HG02642 (cell line): ENCODE measurements at regions not wholly inside any gene's neighbourhood (a gene's known extent, or its start where the extent isn't known, plus 50 kb on each side); places are given as distances from the start of the nearest gene placed in this dataset.
"Not testable (repeated sequence)": the region's sequence is repeated elsewhere in the genome, so short reads cannot be mapped to it uniquely, and the experiment has no call there.

Source experiments
- ATAC-seq: cut with Tn5 transposase; IDR thresholded peaks from one replicate; pipeline ENCODE4 v1.9.1; 2021; ENCODE audit warnings: mild to moderate bottlenecking; ENCODE audit not compliant: unreplicated experiment, poor library complexity

DNA sequence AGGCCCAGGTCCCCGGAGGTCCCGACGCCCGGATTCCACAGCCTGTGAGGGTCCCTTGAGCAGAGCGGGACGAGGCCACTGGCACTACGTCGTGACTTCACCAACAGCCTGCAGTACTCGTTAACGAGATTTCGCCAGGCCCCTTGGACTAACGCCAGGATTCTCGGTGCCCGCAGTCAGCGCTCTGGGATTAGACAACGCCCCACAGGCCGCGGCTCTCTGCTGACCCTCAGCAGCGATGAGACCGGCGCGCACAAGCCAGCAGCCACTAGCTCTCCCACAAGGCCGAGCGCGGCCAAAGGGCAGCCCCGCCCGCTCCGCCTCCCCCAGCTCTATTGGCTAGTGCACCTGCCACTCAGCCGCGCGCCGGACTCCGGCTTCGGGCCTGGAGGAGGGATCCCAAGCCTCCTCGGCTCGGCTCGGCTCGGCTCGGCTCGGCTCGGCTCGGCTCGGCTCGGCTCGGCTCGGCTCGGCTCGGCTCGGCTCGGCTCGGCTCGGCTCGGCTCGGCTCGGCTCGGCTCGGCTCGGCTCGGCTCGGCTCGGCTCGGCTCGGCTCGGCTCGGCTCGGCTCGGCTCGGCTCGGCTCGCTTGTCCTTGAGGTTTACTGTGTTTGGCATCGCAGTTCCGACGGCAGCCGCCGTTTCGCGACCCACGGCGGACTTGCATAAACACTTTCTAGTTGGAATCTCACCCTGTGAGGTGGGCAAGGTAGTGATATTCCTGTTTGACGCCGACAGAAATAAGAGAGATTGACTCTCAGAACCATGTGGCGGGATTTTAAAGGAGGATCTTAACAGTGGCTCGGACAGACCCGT, 231.7 kb upstream of the SERP2 start:
- peak; percentile 100 for ATAC-seq

DNA sequence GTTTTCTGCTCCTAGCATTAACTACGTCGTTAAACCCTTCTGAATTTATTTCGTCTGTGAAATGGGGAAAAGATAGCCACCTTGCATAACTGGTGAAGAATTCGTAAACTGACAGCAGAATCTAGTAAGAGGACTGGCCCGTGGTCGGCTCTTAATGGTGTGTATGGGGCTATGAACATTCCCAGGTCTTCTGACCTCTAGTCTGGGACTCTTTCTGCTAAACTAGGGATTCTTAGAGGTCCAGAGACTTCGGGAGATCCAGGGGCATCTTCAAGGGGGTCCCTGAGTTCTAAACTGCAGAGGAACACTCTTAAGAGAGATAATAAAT, 231.1 kb upstream of the SERP2 start:
- ATAC-seq, result no peak

DNA sequence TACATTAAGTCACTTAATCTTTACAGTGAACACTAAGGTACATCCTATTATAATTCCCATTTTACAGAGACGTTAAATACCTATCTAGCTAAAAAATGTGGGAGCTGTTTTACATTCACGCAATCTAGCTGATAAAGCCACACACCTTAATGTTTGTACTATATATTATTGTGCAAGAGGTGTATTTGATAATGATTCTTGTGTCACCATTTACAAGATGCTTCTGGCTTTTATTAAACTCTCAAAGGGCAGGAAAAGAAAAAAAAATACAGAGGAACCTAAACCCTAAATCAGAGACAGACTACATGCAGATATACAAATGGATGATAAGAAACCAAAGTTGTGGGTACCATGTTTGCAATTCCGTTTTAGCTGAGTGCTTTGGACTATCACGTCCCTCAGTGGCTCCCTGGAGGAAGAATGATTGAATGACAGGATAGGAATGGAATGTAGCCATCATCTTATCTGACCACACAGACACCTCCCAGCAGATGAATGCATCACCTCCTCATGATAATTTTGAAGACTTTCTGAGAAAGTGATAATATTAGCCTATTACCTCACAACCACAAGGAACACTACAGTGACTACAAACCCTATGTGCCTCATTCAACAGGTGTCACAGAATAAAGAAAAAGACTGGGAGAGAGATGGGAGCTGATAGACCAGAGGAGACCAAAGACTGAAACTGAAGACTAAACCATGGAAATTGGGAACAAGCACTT, 230.5 kb upstream of the SERP2 start:
- no peak for ATAC-seq

DNA sequence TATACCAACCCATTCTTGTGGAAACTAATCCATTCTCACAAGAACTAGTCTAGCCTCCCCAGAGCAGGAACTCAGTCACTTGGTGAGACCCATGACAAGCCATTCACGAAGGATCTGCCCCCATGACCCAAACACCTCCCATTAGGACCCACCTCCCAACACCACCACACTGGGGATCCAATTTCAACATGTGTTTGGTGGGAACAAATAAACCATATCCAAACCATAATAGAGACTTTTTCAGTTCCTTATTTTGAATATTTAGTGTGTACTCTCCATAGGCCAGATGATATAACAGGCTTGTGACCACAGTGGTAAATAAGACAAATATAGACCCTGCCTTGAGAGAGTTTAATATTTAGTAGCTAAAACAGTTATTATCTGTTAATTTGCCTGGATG, 227.5 kb upstream of the SERP2 start:
- ATAC-seq, result no peak

DNA sequence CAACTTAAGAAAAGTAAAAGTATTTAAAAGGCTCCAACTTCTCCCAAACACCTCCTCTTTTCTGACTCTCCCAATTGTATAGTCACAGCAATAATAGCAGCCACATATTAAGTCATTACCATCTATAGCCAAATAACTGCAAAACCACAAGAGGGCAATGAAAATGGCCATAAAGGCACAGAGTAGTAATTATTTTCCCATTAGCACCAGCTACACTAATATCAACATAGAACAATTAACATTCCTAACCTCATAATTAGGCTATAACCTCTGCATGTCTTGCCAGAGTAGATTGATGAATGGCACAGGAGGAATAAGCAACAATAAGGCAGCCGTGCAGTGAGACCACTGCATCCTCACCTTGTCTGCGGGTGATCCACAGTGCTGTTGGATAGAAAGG, 226.4 kb upstream of the SERP2 start:
- no peak for ATAC-seq

DNA sequence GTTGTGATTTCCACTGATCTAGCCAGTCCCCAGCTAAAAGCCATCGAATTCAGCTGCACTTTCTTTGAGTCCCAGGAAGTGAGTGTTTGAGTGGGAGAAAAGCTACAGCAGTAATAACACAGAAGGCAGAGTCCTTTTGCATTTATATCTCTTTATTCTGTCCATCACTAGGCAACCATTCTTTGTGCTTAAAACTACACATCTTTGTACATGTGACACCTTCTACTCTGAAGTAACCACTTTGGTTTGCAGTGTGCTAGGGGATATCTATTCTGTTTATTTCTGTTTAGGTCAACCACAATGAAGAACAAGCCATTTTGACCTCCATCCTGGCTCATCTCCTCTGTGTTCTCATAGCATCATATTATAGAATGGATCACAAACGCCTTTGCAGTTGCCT, 226.0 kb upstream of the SERP2 start:
- no peak for ATAC-seq

DNA sequence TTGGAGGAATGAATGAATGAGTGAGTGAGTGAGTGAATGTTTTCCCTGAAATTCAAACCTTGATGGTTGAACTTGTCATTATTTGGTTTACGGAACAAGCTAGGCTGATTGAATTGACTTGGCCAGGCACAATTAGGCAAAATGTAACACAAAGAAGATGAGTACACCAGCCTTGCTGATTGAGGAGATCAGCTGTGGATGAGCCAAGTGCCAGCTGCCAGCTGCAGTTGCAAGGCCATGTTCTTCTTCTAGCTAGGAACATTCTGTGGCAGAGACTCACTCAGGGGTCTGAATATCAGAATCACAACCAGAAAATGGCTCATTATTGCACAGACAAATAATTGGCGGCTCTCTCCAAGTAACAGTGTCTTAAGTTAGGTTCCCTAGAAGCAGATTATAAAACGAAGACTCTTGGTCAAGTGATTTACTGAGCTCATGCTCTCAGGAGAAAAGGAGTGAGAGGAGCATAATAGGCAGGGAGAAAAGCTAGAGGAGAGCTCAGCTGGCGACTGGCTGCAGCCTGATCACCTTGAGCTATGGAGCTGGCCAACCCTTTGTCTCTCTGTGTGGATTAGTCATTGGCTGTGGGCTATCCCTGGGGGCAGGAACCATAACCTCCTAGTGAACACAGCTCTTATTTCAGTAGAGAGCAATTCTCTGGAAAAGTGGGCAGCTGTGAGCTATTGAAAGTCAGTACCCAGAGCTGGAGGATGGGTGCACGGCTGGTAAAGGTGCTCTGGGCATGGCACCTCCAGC, 225.3 kb upstream of the SERP2 start:
- ATAC-seq, result no peak

DNA sequence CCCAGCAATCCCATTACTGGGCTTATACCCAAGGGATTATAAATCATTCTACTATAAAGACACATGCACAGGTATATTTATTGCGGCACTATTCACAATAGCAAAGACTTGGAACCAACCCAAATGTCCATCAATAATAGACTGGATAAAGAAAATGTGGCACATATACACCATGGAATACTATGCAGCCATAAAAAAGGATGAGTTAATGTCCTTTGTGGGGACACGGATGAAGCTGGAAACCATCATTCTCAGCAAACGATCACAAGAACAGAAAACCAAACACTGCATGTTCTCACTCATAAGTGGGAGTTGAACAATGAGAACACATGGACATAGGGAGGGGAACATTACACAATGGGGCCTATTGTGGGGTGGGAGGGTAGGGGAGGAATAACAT, 224.4 kb upstream of the SERP2 start:
- ATAC-seq, result not testable (repeated sequence)

DNA sequence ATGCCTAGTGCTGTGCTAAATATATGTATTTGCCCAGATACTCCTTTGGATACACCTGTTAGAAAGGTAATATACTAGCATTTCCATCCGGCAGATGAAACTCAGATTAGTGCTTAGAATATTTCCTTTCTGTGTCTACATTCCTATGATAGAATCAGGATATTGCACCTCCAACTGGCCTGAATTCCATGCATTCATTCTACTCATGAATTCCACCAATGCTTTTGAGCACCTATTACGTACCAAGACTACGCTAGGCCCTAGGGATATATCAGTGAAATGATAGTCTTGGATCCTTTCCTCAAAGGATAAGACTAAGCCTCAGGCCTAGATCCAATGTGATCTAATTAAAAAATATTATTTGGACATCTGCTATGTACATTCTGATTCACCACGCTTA, 223.8 kb upstream of the SERP2 start:
- ATAC-seq, result no peak

DNA sequence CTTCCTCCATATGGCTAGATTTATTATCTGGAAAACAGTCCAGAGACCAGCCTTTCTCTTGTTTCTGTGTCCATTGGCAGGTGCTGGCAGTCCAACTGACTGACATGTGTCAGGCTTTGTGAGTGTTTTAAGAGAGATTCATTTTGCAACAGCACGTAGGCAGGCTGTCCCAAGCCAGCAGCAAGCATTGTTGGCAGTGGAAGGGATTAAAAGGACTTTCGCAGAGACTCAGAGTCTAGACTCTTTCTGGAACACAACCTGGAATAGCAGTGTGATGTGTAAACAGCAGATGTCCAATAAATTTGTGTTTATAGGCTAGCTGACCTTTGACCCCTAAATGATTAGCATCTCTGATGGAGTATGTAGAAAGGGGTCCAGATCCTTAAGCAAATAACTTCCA, 222.2 kb upstream of the SERP2 start:
- no peak for ATAC-seq

DNA sequence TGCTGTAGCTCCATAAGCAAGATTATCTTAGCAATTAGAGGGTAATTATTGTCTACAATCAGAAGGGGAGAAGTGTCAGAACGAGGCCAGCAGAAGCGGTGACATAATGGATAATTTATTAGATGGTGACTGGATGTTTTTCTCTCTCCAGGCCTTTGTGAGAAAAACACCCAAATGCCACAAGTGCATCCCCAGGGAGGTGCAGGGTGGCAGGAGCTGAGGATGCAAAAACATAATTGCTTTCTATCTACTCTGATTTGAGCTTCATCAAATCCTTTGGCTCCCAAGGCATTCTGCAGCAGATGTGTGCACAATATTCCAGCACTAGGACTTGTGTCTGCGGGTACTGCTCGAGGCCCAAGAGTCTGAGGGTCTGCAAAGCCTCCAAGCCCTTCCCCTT, 220.1 kb upstream of the SERP2 start:
- ATAC-seq, result no peak

DNA sequence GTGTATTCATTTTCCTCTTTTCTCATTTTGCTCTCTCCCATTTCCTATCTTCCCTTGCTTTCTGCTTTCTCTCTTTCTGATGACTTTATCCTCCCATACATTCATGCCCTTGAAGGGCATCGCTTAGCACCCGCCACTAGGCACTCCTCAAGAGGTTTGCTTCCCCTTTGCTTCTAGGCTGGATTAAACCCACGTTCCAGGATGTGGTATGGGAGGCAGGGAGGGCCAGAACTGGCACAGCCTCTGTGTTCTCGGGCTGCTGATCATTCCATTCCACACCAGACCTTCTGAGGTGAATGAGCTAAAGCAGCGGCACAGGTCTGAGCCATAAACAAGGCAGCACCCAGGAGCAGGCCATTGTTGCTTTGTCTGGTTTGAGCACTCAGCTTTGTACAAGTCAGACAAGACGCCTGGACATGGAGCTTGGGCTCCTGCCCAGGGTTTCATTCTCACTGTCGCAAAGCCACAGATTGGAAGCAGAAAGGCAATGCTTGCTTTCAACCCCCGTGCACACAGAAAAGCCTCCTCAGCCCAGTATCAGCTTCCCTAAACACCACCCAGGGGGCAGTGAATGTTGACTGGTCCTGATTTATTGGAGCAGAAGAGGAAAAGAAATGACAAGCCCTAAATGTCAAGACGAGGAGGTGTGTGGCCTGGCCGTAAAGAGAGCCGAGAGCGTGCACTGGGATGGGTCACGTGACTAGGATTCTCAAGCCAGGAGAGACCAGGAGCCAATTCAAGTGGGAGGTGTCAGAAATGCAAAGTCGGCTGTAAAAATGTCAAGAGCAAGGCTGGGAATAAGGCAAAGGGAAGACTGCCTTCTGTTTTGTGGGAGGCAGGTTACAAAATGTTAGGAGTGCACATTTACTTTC, 218.0 kb upstream of the SERP2 start:
- no peak for ATAC-seq

DNA sequence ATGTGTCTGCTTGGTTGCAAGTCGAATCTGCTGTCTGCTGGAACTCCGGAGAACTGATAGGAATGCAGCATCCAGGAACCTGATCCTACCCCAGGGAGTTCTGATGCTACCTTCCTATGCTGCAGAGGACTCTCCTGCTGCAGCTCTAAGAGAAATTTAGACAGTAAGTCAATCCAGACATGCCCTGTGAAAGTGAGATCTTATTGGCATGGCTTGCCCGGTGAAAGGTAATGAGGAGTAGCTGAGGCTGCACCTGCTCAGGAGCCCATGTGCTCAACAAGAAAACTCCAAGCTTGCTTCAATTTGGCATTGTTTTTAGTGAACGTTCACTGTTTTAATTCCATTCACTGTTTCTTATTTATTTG, 217.3 kb upstream of the SERP2 start:
- ATAC-seq, result no peak

DNA sequence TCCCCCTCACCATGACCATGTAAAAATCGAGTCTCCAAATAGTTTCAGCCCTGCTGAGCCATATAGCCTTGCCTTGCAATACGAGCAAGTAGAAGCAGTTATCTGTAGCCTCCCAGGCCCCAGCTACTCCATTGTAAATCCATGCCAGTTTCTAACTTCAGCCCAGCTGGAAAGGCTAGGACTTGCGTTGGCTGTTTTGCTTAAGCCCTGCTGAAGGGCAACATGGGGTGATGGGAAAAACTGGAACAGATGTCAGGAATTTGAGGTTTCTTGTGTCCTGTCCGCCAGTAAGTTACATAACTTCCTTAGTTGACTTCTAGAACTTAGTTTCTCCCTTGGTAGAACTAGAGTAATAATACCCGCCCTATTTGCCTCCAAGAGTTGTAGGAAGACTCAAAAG, 216.0 kb upstream of the SERP2 start:
- no peak for ATAC-seq

DNA sequence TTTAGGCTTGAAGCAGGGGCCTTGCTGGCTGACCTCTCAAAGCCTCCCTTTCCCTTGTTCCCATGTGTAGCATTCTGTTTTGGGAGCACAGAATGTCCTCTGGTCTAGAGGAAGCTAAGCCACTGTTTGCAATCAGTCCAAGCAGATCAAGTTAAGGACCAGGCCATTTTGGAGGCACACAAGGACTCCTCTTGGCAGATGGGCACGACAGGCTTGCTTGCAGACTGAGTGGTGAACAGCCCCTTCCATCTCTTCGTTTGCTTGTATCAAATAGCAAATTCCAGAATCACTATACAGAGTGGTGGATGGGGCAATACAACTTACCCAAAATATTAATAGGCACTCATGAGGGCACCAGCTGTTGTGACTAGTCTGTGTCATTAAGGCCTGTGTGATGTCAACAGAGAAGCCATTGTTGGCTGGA, 215.5 kb upstream of the SERP2 start:
- no peak for ATAC-seq

DNA sequence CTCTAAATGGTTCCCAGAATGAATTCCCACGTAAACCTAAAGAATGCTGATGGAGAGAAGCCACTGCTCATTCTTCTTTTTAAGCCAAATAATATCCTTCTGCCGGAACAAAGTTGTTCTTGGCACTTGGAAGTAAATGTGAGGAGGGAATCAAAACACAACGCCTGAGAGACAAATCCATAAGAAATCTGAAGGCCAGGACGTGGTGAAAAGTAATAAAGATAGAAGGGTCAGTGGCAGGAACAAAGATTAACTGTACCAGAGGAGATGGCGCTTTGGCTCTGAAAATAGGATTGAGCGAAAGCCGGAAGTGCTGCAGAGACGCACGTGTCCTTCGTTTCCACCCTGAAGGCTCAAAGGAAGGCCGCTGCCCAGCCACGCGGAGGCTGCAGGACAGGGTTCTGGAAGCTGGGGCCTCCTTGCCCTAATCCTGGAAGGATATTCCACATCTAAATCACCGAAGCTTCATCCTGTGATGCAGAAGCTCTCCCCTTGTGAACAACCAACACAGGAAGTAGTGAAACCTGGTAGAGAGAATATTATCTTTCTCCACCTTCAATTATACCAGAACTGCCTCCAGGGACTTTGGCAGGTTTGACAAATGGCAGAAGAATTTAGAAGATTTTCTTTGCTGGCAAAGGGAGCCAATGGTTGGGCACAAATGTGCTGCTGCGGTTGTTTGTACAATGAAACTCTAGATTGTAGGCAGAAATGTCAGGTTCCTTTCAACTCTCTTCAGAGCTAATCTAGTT, 214.6 kb upstream of the SERP2 start:
- ATAC-seq, result no peak

DNA sequence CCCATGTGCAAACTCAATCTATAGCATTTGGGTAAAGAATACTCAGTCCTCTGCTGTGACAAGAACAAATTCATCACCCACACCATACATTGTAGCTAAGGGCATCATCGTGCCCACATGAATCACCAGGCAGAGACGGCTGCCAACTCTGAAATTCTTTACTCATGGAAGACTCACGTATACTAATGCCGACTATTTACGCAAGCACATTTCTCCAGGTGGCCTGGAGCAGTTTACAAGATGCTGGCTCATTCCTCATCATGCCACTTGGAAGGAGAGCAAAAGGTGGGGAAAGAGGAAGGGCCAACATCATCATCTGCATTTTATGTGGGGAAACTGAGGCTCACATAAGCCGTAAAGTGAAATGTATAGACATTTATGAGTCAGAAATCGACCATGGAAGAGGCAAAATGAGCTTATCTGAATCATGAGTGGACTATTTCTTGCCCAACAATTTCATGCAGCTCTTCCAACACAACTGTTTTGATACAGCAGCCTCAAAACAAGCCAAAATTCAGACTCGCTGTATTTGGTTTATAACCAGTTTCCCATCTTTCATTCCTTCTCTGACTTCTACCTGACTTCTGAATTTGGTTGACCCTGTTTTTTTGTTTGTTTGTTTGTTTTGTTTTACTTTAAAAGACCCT, 213.9 kb upstream of the SERP2 start:
- ATAC-seq, result no peak

DNA sequence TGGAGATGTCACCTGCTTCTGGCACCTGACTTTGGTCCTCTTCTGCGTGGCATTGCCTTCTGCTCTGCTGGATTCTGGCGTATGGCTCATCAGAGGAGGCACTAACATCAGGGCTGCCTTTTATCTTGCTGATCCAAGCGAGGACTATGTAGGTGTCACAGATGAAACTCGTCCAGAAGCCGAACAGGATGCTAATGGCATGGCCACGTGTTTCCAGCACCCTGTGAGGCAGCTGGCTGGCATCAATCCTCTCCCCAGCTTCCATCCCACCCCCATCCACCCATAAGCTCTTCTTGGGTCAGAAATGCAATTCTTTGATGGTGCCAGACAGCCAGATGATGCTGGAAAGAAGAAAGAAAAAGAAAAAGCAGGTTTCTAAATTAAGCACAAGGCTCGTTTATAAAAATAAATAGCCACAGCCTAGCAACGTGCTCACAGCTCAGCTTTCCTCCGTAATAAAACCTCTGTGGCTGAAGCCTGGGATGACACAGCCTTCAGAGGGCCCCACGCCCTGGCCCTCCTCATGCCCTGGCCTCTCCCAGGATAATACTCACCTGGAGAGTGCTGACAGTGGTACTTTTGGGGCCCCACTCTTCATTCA, 212.9 kb upstream of the SERP2 start:
- no peak for ATAC-seq

DNA sequence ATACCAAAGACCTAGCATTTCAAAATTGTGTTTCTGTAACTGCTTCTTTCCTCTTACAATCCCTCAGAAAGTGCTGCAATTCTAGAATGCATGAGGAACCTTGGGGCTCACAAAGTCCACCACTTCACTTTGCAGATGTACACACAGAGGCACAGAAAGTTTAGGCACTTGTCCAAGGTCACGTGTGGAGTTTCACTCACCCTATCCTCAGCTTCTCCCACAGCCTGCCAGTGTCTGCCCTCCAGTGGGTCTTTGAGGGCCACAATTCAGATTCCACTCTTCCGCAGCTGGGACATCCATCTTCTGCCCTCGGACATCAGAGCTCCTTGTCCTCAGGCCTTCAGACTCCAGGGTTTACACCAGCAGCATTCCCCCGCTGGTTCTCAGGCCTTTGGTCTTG, 210.5 kb upstream of the SERP2 start:
- ATAC-seq, result no peak
